GM23248 (cell line): ENCODE measurements at regions not wholly inside any gene's neighbourhood (a gene's known extent, or its start where the extent isn't known, plus 50 kb on each side); places are given as distances from the start of the nearest gene placed in this dataset.

Source experiments
- EZH2 ChIP-seq: fragments of 200-600 bp; sonication (generic); IDR thresholded peaks from 2 replicates; pipeline ENCODE4 v1.6.1; 2018; ENCODE audit warnings: antibody characterized with exemption, mild to moderate bottlenecking; ENCODE audit not compliant: insufficient read depth, poor library complexity, severe bottlenecking
- EZH2phosphoT487 ChIP-seq: fragments of 200-600 bp; sonication (generic); IDR thresholded peaks from 2 replicates; pipeline ENCODE4 v1.6.1; 2018; ENCODE audit warnings: antibody characterized with exemption, moderate library complexity, mild to moderate bottlenecking, low read depth; ENCODE audit not compliant: insufficient read depth

GRCh38 chr14:25516838-25517237 is 466.9 kb upstream of the STXBP6 start:
- no peak for TF ChIP-seq EZH2phosphoT487
- no peak for TF ChIP-seq EZH2
